DND-41 (cell line): ENCODE measurements at regions not wholly inside any gene's neighbourhood (a gene's known extent, or its start where the extent isn't known, plus 50 kb on each side); places are given as distances from the start of the nearest gene placed in this dataset.
"Not testable (repeated sequence)": the region's sequence is repeated elsewhere in the genome, so short reads cannot be mapped to it uniquely, and the experiment has no call there.

Source experiments
- ATAC-seq: fragments of 200-7000 bp; cut with Tn5 transposase; 3 replicates; pipeline ENCODE4 v1.9.1; 2021; ENCODE audit warnings: low read depth; ENCODE audit not compliant: insufficient read depth
- DNase-seq: peaks from one replicate; pipeline ENCODE4 v3.0.0-alpha.2; 2020
- H2AFZ ChIP-seq: 2 replicates; pipeline ENCODE4 v1.6.0; 2012; ENCODE audit warnings: low read depth, low read length
- H3K27ac ChIP-seq: 2 replicates; pipeline ENCODE4 v1.5.1; 2012; ENCODE audit warnings: low read length, inconsistent platforms
- H3K27me3 ChIP-seq: fragments of 200-600 bp; sonication (generic); 2 replicates; pipeline ENCODE4 v1.6.0; 2012; ENCODE audit warnings: low read length, mild to moderate bottlenecking, inconsistent platforms; ENCODE audit not compliant: insufficient read depth, poor library complexity
- H3K36me3 ChIP-seq: 2 replicates; pipeline ENCODE4 v1.5.1; 2012; ENCODE audit warnings: low read length, inconsistent platforms; ENCODE audit not compliant: insufficient read depth
- H3K4me1 ChIP-seq: 2 replicates; pipeline ENCODE4 v1.5.1; 2012; ENCODE audit warnings: mild to moderate bottlenecking, low read length; ENCODE audit not compliant: insufficient read depth
- H3K4me2 ChIP-seq: 2 replicates; pipeline ENCODE4 v1.6.0; 2012; ENCODE audit warnings: mild to moderate bottlenecking, moderate library complexity, low read length, inconsistent platforms; ENCODE audit not compliant: insufficient read depth
- H3K4me3 ChIP-seq, 2 experiments: fragments of 200-600 bp in 1 of 2; shearing (Covaris generic) in 1 of 2; 2 replicates each; pipeline ENCODE4 v1.5.1; 2012 to 2016; ENCODE audit warnings: inconsistent platforms in 2 of 2, low read length in 2 of 2, mild to moderate bottlenecking in 2 of 2, low read depth in 1 of 2, moderate library complexity in 1 of 2
- H3K79me2 ChIP-seq: 2 replicates; pipeline ENCODE4 v1.6.0; 2012; ENCODE audit warnings: low read length, inconsistent platforms; ENCODE audit not compliant: insufficient read depth
- H3K9ac ChIP-seq: 2 replicates; pipeline ENCODE4 v1.6.0; 2012; ENCODE audit warnings: low read depth, mild to moderate bottlenecking, inconsistent platforms, low read length, moderate library complexity
- H3K9me3 ChIP-seq: 2 replicates; pipeline ENCODE4 v1.5.1; 2012; ENCODE audit warnings: low read length, moderate library complexity, mild to moderate bottlenecking, inconsistent platforms; ENCODE audit not compliant: insufficient read depth, severe bottlenecking
- H4K20me1 ChIP-seq: 2 replicates; pipeline ENCODE4 v1.6.0; 2012; ENCODE audit warnings: low read length; ENCODE audit not compliant: insufficient read depth
- CTCF ChIP-seq: IDR thresholded peaks from 2 replicates; pipeline ENCODE4 v1.5.1; 2012; ENCODE audit warnings: borderline replicate concordance, low read length, moderate library complexity, mild to moderate bottlenecking; ENCODE audit not compliant: poor library complexity, severe bottlenecking; ENCODE audit errors: extremely low read depth
- EZH2 ChIP-seq: IDR thresholded peaks from 3 replicates; pipeline ENCODE4 v1.6.1; 2012; ENCODE audit warnings: borderline replicate concordance, low read depth, mild to moderate bottlenecking, moderate library complexity, low read length, inconsistent platforms; ENCODE audit not compliant: severe bottlenecking

- Histone ChIP-seq H3K9me3 (no peaks in the 10 kb centered on the region), H3K9ac (no peak overlapping the region), H3K27ac (no peak overlapping the region), H3K4me3 (no peak overlapping the region), H3K27me3 (no peaks in the 10 kb centered on the region), H3K79me2 (no peaks in the 10 kb centered on the region), H4K20me1 (no peaks in the 10 kb centered on the region), H3K4me2 (no peak overlapping the region), H3K4me1 (no peaks in the 10 kb centered on the region), H2AFZ (no peak overlapping the region), H3K36me3 (no peaks in the 10 kb centered on the region)
- DNase-seq (no peak), ATAC-seq (no peak)
- no peak for TF ChIP-seq CTCF
- TF ChIP-seq EZH2 = no peak
Measured at GRCh38 chr20:22827916-22828315, 207.2 kb upstream of the SSTR4 start.

GRCh38 chr20:22829356-22829755 lies 205.8 kb upstream of the SSTR4 start:
- H3K4me1 ChIP-seq = no peaks in the 10 kb centered on the region
- no peak overlapping the region for H3K9ac ChIP-seq
- H3K4me3 ChIP-seq = no peak overlapping the region
- no peak overlapping the region for H3K4me2 ChIP-seq
- no peak for ATAC-seq
- H3K27ac ChIP-seq = no peak overlapping the region
- no peaks in the 10 kb centered on the region for H3K27me3 ChIP-seq
- no peaks in the 10 kb centered on the region for H3K9me3 ChIP-seq
- H4K20me1 ChIP-seq = no peaks in the 10 kb centered on the region
- H2AFZ ChIP-seq = no peak overlapping the region
- TF ChIP-seq EZH2 (no peak), CTCF (no peak)
- no peaks in the 10 kb centered on the region for H3K36me3 ChIP-seq
- no peaks in the 10 kb centered on the region for H3K79me2 ChIP-seq
- DNase-seq = no peak

GRCh38 chr20:22830138-22830537 lies 205.0 kb upstream of the SSTR4 start:
- H3K79me2 ChIP-seq = no peaks in the 10 kb centered on the region

GRCh38 chr20:22830715-22831114 lies 204.4 kb upstream of the SSTR4 start:
- ATAC-seq, H3K9me3 ChIP-seq: not testable (repeated sequence)

More at GRCh38 chr20:22830138-22830537, 205.0 kb upstream of the SSTR4 start:
- Histone ChIP-seq H3K4me3 (no peak overlapping the region), H3K4me1 (no peaks in the 10 kb centered on the region), H3K4me2 (no peak overlapping the region), H4K20me1 (no peaks in the 10 kb centered on the region), H3K9me3 (no peaks in the 10 kb centered on the region), H3K27ac (no peak overlapping the region), H2AFZ (no peak overlapping the region), H3K27me3 (no peaks in the 10 kb centered on the region), H3K36me3 (no peaks in the 10 kb centered on the region), H3K9ac (no peak overlapping the region)
- no peak for ATAC-seq
- no peak for TF ChIP-seq EZH2
- no peak for TF ChIP-seq CTCF
- no peak for DNase-seq

More at GRCh38 chr20:22830715-22831114, 204.4 kb upstream of the SSTR4 start:
- not testable (repeated sequence) for H3K79me2 ChIP-seq, H3K36me3 ChIP-seq, H3K27me3 ChIP-seq, H2AFZ ChIP-seq, H3K4me3 ChIP-seq, H3K27ac ChIP-seq, H3K4me1 ChIP-seq, H4K20me1 ChIP-seq, H3K9ac ChIP-seq, DNase-seq, H3K4me2 ChIP-seq
